Panc1 (cell line): ENCODE measurements at regions not wholly inside any gene's neighbourhood (a gene's known extent, or its start where the extent isn't known, plus 50 kb on each side); places are given as distances from the start of the nearest gene placed in this dataset.
"Not testable (repeated sequence)": the region's sequence is repeated elsewhere in the genome, so short reads cannot be mapped to it uniquely, and the experiment has no call there.

ENCODE experiments used
- POLR2AphosphoS5 ChIP-seq: IDR thresholded peaks from 2 replicates; pipeline ENCODE4 v1.6.1; 2012; ENCODE audit warnings: mild to moderate bottlenecking, low read depth, low read length, moderate library complexity
- TF ChIP-seq, protein P1 (sequence below): fragments of 450-650 bp; IDR thresholded peaks from 2 replicates; pipeline ENCODE4 v1.5.1; 2017; ENCODE audit warnings: mild to moderate bottlenecking

DNA sequence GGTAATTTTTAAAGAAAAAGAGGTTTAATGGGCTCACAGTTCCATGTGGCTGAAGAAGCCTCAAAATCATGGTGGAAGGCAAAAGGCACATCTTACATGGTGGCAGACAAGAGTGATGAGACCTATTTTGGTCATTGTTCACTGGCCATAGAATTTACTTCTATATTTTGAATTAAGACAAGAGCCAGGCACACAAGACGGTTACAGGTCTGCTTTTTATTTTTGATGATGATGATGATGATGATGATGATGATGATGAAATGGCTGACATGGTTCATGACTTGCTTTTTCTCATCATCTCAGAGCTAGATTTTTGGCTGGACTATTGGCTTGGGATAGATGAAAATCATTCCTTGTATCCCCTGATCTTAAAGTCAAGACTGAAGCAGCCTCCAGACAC, 229.3 kb downstream of the OTOP1 start:
- TF ChIP-seq, protein P1, sequence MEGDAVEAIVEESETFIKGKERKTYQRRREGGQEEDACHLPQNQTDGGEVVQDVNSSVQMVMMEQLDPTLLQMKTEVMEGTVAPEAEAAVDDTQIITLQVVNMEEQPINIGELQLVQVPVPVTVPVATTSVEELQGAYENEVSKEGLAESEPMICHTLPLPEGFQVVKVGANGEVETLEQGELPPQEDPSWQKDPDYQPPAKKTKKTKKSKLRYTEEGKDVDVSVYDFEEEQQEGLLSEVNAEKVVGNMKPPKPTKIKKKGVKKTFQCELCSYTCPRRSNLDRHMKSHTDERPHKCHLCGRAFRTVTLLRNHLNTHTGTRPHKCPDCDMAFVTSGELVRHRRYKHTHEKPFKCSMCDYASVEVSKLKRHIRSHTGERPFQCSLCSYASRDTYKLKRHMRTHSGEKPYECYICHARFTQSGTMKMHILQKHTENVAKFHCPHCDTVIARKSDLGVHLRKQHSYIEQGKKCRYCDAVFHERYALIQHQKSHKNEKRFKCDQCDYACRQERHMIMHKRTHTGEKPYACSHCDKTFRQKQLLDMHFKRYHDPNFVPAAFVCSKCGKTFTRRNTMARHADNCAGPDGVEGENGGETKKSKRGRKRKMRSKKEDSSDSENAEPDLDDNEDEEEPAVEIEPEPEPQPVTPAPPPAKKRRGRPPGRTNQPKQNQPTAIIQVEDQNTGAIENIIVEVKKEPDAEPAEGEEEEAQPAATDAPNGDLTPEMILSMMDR = not testable (repeated sequence)
- TF ChIP-seq POLR2AphosphoS5 = not testable (repeated sequence)
